NOMO-1 treated with DMSO at 0.1 percent for 48 hours (cell line): ENCODE measurements at regions not wholly inside any gene's neighbourhood (a gene's known extent, or its start where the extent isn't known, plus 50 kb on each side); places are given as distances from the start of the nearest gene placed in this dataset.
"Not testable (repeated sequence)": the region's sequence is repeated elsewhere in the genome, so short reads cannot be mapped to it uniquely, and the experiment has no call there.

Experiments
- DNase-seq: peaks from one replicate; lab custom pipeline; 2025; ENCODE audit not compliant: unreplicated experiment; lab: John Stamatoyannopoulos, UW

DNA sequence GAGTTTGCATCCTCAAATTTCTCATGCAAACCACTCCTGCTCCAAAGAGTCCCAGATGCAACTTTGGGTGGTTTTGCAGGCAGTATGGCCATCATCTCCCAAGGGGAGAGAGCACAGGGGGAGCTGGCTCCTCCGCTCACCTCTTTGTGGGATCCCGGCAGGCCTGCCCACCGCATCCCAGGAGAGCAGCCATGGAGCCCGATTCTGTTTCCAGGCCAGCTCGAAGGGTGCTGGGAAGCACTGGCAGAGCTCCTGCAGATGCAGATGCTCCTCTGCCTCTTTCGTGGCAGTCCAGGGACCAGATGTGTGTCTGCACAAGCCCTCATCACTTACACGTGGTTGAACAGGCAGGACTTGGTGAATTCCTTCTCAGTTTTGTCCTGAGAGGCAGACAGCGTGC is 239.3 kb upstream of the SGCG start:
- DNase-seq: not testable (repeated sequence)

DNA sequence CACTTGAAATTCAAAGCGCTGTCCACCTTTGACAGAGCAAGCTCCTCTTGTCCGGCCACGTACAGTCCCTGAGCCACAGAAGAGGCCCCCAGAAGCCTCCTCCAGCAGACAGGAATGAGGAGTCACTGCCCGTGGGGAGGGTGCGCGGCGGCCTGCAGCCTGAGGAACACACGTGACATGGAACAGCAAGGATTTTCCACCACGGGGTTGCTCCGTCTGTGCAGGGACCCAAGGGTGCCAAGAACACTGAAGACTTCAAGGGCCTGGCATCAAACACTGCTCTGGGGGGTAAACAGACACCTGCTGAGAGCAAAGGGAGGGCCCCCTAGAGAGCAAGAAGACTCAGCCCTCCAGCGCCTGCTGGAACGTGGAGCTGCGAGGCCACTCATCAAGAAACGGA is 237.9 kb upstream of the SGCG start:
- DNase-seq: not testable (repeated sequence)

DNA sequence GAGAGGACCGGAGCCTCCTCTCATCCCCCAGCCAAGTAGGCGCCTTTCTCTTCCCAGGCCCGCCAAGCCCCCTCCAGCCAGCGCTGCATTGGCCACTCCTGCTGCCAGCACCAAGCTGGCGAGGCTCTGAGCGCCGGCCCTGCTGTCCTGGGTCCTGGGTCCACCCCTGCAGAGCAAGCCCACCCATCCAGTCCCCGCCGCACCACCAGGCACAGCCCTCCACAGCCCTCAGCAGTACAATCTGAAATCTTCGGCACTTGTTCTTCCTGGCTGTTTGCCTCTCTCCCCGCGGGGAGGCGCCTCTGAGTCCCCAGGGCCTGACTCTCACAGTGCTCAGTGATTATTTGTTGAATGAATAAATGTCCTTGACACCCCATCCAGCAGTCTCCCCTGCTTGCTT is 236.4 kb upstream of the SGCG start:
- DNase-seq: no peak

DNA sequence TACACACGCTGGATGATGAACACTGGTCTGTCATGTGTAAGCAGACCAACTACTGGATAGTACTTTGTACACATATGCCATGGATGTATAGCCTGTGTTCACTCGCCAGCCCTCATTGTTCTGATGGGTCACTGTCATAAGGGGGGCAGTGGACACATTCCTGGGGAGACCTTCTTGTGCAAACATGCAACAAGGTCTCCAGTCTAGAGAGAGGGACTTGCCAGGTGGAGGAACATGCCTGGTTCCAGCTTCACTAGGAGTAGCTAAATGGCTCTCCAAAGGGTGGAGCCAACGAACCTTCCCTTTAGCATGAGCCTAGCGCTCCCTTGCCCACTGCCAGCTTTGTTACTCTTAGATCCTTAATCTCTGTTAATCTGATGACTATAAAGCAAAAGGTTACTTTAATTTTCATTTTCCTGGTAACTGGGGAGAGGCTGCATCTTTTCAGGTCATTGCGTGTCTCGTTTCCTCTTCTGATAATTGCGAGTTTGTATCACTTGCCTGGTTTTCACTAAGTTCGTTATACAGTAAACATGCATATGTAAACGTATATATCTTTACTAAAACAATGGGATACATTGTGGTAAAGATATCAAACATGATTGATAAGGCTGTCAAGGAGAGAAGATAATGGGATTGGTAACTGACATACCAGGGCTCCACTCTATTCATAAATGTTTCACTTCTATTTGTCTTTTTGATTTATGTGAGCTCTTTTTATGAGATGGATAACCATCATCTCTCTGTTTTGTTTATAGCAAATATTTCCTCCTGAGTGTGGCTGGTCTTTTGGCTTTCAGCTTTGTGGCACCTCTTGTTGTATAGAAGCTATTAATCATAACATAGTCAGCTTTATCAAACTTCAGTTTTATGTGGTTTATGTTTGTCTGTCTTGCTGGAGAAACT is 235.2 kb upstream of the SGCG start:
- no peak for DNase-seq

DNA sequence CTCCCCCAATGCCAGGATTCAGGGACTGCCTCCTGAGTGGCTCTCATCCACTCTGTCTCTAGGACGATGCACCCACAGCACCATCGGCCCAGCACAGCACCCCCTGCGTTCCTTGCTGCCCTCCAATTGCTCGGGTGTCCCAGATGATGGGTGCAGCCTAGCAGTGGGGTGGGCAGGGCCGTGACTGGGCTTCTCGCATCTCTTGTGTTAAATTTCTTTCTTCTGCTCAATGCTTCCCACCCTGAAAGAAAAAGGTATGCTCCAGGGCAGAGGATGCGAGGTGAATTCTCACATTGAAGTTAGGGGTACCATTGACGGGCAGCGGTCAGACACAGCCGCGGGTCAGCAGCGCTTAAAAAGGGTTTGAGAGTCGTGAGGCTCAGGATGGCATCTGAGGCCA is 232.4 kb upstream of the SGCG start:
- no peak for DNase-seq

DNA sequence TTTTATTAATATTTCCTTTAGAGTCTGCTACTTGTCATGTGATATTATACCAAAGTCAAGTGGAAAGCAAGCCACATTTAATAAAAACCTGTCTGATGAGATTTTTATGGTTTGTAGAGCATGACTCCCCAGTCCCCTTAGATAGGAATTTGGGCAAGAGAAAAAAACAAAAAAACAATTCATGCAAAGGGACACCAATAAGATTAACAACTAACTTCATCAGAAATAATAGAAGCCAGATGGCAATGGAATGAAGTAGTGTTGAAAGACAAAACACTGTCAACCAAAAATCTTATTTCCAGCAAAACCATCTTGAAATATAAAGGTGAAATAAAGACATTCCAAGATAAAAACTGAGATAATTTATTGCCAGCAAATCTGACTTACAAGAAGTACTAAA is 228.8 kb upstream of the SGCG start:
- DNase-seq: not testable (repeated sequence)

DNA sequence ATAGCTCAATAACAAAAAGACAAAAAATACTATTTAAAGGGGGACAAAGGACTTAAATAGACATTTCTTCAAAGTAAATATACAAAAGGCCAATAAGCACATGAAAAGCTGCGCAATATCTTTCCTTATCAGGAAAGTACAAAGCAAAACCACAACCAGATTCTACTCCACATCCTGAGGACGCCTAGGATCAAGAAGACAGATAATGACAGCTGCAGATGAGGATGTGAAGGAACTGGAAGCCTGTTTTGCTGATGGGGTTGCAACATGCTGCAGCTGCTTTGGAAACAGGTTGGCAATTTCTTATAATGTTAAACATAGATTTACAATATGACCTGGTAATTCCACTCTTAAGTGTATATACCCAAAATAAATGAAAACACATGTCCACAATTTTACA is 225.6 kb upstream of the SGCG start:
- not testable (repeated sequence) for DNase-seq

DNA sequence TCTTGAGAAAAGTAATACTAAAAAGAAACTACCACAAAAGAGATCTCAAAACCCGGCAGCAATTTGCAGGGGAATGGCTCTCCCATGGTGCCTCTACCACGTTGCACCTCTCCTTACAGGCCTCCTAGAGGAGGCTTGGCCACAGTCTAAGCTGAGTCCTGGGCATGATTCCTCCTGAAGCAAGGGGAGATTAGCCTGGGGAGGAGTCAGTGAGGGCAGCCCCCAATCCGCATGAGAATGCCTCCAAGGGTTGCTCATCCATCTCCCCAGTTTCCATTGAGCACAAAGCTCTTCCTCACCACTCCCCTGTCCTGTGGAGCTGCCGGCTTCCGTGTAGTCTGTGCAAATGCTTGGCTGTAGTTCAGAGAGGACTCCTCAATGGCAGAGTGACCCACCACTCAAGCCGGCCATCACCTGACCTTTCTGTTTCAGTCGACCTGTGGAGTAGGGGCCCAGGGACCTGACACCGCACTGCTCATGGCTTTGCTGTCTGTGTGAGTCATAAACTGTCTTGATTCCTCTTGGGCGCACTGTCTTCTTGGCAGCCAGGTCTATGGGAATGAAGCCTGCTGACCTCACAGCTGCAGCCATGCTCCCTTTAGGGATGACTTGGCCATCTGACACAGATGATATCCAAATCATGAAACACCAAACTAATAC is 224.2 kb upstream of the SGCG start:
- DNase-seq: not testable (repeated sequence)

DNA sequence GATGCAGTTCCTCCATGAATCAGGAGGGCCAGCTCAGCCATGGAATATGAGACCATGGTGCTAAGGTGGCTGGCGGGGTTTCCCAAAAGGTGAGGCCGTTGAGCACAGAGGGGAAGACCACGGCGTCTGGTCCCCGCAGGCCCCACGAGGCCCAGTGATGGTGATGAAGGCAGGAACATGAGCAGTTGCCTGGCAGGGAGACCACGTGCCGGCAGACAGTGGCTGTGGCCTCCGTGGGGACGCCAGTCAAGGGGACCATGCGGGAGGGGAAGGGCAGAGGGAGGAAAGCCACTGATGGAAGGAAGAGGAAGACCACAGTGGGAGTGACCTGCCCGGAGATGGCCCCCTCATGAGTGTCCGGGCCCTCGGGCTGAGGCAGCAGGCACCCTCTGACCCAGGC is 220.9 kb upstream of the SGCG start:
- not testable (repeated sequence) for DNase-seq

DNA sequence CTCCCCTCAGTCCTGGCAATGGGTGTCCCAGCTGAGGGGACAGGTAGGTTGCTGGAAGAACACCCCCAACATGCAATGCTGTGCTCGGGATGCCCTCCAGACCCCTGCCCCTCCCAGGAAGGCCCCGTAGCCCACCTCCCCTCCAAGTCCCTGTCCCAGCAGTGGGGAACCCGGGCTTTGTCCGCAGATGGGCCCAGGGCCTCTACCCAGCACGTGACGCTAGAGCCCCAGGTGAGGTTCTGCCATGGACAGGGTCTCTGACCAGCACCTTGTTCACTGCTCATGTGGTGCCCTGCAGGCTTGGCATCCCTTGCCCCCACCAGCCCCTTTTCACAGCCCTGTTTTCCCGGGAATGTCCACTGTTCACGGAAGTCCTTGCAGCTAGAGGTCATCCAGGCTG is 220.0 kb upstream of the SGCG start:
- DNase-seq: no peak

DNA sequence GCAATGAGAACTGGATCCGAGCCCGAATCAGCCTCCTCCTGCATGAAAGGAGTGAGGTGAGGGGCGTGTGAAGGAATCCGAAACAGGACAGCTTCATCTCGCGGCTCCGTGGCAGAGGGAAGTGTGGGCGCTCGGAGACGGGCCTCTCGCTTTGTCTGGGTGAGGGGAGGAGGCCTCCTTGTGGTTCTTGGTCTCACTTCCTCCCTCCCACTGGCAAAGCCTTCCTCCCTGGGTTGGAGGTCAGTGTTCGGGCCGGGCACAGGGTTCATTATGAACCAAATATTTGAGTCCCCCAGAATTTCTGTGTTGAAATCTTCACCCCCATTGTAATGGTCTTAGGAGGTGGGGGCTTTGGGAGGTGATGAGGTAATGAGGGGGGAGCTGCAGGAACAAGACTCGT is 219.4 kb upstream of the SGCG start:
- peak; percentile 20 for DNase-seq

DNA sequence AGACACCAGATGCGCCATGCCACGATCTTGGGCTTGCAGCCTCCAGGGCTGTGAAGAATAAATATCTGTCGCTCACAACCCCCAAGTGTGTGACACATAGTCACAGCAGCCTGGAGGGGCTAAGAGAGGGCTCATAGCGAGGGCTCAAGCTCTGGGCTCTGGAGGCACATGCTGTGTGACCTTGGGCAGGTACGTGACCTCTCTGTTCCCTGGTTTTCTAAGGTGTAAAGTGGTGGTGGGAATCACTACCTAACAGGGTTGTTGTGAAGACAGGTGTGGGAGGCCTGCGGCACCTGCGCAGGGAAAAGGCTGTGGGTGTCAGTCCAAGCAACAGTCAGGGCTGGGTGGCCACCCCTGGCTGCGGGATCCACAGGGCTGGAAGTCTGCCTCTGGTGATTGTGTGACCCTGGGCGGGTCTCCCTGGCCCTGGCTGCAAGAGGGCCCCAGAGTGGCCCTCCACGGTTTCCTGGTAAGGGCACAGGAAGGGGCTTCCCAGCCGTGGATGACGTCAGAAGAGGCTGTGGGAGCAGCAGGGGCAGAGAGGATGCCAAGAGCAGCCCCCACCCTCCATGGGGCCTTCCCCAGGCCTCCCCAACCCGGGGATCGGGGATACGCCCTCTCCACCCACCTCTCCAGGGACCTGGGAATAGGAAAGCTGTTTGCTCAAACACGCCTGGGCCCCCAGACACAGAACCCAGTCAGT is 218.8 kb upstream of the SGCG start:
- DNase-seq: no peak

DNA sequence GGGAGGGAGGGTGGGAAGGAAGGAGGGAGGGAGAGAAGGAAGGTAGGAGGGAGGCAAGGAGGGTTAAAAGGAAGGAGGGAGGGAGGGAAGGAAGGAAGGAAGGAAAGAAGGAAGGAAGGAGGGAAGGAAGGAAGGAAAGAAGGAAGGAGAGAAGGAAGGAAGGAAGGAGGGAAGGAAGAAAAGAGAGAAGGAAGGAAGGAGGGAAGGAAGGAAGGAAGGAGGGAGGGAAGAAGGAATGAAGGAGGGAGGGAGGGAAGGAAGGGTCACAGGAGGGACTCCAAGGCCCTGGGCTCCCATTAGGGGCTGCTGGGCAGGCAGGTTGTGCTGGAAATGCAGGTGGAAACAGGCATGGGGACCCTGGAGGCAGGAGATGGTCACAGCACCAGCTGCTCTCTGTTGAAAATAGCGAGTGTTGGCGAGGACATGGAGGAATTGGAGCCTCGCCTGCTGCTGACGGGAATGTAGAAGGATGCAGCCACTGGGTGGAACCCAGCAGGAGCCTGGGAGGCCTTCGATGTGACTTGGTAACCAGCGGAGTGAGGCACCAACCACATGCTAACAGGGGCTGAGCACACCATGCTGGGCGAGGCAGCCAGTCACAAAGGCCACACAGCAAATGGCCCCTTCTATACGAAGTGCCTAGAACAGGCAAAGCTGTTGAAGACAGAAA is 217.3 kb upstream of the SGCG start:
- DNase-seq: not testable (repeated sequence)

DNA sequence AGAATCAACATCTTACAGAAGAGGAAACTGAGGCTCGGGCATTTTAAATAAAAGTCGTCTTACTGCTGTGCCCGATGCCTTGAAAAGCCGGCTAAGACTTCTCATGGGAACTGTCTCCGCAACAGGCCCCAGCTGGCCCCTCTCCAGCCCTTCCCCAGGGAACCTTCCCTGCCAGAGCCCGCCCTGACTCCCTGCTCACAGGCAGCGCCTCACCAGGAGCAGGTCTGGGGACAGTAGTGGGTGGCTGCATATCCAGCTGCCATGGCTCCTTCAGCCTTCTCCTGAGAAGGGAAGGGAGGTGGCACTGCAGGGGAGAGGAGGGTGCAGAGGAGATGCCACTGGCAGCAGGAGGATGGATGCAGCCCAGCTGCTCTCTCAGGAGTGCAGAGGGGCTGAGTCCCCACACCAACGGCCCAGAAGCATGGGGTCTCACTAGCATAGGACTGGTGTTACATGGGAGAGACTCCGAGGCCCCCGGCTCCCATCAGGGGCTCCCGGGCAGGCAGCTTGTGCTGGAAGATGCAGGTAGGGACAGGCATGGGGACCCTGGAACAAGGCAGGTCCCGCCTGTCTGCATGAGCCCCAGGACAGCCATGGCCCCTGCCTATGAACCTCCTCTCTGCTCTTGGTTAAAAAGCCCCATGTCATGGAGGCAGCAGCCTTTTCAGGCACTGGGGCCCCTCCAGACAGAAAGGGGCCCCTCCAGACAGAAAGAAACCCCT is 216.4 kb upstream of the SGCG start:
- DNase-seq: no peak

DNA sequence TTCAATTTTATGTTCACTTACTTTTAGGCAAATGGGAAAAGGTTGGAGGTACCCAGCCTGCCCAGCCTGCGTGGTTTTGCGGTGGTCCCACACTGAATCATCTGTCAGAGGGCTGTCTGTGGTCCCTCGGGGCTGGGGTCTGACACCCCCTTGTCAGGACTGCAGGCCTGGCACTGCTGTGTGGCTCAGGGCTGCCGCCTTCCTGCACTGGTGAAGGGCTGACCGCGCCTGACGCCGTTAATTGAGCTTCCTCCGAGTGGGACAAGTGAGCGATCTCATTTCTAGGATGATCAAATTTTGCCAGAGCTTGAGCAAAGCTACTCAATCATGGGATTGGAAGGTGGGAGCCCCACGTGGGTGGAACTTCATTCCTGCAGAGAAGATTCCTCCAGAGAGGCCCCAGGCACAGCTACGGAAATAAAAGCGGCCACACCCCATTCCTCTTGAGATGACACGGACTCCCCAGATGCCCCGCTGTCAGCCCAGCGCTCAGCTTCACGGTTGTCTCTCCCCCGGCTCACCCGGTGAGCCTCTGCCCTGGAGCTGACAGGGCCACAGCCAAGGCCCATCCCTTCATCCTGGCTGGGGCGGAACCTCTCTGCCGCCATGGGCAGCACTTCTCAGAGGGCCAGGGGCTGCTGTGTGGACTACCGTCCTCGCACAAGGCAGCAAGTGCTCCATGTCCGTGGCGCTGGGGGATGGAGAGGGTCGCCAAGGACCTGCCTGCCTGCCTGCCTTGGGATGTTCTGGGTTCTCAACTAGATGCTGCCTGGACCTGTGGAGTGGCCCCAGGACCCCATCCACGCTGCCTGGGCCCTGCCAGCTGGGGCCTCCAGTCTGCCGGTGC is 215.5 kb upstream of the SGCG start:
- DNase-seq: not testable (repeated sequence)

DNA sequence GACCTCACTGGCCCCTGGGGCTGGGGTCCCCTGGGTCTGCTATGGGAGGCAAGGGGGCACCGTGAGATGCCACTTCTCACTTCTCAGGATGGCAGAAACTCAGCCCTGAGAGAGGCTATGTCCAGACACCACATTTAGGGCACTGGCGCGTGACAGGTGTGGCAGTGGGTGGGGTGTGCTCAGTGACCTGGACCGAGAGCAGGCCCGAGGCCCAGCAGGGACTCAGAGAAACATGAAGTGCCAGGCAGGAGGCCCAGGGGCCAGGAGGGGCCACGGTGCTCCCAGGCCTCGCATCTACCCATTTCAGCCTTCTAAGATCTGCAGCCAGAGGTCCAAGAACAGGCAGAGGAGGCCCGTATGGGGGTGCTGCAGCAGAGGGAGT is 214.9 kb upstream of the SGCG start:
- DNase-seq: not testable (repeated sequence)

DNA sequence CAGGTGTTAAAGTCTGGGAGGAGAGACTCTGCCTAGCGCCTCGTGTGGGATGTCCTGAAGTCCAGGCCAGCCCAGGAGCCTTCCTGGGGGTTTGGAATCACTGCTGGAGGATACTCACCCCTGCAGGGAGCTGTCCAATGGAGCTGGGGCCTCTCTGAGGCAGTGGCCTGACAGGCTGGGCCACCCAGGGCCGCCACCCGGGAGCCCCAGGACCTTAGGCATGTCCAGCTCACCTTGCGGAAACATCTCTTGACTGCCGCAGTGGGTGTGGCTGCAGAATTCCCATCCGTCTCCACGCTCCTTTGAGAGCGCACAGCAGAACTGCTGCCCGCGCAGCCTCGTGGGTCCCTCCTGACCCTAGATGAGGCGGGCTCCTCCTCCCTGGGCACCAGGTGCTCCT is 214.0 kb upstream of the SGCG start:
- not testable (repeated sequence) for DNase-seq

DNA sequence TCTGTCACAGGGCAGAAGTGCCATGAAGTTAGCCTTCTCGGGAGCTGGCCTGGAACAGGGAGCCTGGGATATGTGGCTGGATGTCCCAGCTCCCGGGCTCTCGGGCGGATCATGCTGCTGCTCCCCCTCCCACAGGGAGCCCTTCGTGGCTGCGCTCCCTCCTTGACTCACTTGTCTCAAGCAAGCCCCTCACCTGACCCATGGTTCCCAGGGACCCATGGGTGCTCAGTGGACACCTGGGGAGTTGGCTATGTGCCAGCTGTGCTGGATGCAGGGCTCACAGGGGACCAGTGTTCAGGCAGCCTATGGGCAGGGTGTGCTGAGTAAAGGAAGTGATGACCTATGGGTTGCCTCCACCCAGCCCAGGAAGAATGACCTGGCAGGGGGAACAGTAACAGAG is 213.1 kb upstream of the SGCG start:
- no peak for DNase-seq

DNA sequence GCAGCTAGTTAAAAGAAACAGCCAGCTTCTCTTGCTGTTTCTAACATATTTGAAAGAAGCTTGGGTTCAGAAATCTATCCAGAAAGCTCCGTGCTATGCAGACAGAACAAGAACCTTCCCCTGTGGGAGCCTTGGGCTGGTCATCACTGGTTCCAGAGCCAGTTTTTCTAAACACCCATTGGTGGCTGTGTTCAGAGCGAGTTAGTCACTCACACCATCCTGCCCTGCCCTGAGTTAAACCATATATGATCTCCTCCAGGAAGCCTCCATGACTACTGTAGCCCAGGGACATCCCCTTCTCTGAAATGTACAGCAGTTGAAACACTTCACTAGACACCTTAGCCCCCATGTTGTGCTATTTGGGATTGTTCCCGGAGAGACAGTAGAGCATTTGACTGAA is 200.8 kb upstream of the SGCG start:
- no peak for DNase-seq

DNA sequence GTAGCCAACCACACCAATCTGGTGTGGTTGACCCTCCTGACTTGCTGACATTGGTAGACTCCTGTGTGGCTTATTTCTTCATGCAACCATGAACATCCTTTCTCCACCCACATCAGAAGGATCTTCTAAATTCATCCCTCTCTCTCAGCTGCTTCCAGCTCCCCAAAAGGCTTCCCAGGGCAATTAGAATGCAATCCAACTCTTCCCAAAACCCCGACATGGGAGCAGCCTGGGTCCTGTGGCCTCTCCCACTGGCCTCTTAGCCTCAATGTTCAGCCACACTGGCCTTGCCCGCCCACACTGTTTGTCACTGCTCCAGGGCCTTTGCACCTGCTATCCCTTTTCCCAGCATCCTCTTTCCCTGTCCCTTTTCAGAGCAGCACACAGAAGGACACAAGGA is 199.8 kb upstream of the SGCG start:
- DNase-seq: no peak
